ENCODE measurements at regions not wholly inside any gene's neighbourhood (a gene's known extent, or its start where the extent isn't known, plus 50 kb on each side); places are given as distances from the start of the nearest gene placed in this dataset.

DNA sequence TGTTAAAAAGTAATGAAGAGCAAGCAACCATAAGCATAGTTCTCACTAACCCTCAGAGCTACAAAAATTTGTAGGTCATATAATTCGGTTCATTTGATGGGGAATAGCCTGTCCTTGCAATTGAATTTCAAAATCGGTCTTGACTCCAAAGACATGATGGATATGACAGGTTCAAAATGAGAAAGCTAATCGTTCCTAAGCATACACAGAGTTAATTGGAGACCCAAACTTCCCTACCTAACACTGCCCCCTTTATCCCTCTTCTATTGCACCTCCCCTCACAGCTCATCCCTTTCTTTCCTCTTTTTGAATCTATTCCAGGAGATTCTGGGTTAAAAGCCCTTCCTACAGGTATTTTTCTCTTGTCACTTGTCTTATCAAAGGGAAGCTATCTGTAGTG lies 390.0 kb upstream of the PTBP2 start:
- no peak for DNase-seq

DNA sequence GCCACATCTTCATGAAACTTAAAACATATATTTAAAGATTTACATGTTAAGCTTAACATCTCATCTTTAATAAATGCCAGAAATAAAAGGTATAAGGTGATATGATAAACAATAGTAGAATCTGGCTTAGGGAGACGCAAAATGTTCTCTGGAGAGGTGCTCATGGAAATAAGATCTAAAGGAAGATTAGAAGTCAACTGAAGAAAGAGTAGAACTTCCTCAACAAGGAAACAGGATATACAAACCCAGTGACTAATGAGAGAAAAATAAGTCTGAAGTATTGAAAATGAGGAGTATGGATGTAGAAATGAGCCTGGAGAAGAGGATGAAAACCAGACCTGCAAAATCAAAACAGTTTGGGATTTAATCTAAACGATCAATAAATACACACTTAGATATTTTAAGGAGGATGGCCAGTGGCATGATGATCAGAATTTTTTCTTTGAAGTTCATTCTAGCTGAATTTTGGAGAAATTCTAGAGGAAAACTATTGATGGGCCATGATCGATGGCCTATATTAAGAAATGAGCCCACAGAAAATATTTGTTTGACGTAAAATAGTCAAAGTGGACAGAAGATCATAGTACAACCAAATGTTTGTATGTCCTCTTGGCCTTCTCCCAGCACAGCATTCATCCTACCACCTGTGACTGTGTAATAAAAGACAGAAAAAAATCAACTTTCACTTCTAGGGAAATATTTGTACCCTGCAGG lies 387.9 kb upstream of the PTBP2 start:
- no peak for DNase-seq

DNA sequence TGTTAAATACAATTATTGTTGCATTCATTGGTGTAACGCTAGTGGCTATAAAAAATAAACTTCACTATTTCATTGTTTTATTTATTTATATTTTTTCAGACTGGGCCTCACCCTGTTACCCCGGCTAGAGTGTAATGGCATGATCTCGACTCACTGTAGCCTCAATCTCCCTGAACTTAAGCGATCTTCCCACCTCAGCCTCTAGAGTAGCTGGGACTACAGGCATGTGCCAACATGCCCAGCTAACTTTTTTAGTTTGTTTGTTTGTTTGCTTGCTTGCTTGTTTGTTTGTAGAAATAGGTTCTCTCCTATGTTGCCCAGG lies 387.4 kb upstream of the PTBP2 start:
- DNase-seq, result no peak

DNA sequence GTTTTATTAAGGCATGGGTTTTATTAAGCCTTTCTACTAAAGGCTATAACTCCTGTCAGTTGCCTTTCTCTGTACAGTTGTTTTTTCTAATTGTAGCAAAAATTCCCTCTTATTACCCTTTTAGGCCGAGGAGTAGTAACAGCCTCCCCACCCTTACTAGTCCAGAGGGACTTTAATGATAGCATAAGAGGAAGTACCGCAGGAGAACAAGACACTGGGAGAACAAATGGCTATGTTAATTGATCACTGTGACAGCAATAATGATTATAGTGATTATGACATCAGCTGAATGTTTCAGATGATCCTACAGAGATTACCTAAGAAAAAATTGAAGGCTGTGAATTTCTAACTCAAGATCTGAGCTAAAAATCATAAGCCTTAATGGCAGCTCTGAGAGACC lies 383.0 kb upstream of the PTBP2 start:
- DNase-seq, result no peak

DNA sequence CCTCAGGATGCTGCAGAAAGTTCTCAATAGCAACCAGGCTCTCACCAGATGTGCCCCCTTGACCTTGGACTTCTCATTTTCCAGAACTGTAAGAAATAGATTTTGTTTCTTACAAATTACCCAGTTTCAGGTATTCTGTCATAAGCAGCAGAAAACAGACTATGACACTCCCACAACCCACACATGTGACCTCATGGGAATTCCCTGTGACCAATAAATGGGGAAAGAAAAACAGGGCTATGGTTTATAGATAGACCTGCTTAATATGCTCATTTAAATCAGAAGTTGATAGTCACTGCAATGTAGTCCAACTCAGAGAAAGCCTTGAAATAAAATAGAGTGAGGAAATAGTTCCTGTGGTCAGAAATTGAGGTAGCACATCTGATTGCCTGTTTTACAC lies 380.9 kb upstream of the PTBP2 start:
- DNase-seq, result no peak

DNA sequence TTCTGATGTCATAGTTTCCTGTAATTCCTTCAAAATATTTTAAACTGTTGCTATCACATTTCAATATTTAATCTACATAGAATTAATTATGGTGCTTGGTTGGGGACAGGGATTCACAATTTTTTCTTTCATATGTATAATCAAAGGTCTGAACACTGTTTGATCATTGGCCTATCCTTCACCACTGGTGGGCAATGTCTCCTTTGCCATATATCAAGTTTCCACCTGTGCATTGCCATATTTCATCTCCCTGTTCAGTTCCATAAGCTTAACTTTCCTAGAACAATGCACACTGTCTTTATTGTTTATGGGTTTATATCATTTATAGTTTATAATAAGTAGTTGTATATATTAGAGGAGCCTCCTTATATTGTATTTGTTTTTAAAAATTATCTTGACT lies 374.9 kb upstream of the PTBP2 start:
- DNase-seq, result no peak

DNA sequence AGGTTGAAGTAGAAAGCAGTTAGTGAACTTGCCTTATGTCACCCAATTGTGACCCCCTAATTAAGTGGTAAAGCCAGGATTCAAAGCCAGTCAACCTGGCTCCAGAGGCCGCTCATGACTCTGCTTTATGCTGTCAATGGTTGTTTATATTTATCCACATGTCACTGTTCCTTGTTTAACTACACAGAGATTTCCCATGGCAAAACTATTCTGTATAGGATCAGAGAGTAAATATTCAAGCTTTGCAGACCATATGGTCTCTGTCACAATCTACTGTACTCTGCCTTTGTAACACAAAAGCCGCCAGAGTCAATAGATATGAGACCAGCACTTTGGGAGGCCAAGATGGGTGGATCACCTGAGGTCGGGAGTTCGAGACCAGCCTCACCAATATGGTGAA lies 371.7 kb upstream of the PTBP2 start:
- DNase-seq, result no peak

DNA sequence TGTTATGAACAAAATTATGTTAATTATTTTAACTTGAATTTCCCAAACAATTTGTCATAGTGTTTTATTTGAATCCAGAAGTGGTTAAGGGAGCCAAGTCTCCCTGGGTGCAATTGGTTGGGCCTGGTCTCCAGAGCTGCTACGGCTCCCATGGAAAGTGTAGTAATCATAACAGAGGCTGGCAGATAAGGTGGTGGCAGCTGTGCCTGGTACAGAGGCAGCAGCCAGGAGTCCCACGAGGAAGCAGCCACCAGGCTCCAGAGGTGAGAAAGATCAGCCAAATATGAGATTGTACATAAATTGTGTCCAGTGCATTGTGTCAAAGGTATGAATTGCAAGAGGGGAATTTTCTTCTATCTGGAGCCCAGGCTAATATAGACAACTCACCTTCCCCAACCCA lies 368.9 kb upstream of the PTBP2 start:
- no peak for DNase-seq

DNA sequence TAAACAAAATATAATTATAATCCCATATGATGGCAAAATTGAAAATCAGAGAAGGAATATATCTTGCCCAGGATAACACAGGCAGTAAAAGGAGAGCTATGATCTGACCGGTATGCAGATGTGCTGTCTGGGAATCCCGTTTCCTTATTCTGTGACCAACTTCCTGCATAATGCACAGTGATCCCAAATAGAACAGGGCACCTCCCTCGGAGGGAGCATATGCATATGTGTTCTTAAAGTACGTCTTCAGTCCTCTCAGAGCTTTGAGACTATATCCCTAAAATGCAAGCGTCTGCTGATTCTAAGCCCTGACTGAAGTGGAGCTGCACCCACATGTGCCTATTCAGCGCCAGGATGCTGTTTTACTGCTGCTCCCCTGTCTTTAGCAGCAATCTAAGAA lies 366.1 kb upstream of the PTBP2 start:
- no peak for DNase-seq

DNA sequence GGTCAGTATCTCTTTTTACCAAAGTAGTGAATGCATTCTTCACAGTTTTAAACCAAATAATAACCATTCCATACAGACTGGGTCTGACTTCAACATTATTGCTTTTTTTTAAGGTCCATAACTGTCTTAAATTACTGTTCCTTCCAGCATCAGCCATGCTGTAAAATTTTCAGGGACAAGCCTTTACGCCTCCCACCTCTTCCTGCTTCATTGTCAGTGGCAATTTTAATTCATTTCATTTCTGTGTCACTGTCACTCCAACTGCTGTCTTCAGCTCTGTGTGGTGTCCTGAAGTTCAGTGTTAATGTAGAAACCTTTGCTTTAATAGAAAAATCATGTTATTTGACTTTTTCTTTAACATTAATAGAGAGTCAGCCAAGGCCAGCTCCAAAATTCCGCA lies 365.6 kb upstream of the PTBP2 start:
- DNase-seq, result no peak

DNA sequence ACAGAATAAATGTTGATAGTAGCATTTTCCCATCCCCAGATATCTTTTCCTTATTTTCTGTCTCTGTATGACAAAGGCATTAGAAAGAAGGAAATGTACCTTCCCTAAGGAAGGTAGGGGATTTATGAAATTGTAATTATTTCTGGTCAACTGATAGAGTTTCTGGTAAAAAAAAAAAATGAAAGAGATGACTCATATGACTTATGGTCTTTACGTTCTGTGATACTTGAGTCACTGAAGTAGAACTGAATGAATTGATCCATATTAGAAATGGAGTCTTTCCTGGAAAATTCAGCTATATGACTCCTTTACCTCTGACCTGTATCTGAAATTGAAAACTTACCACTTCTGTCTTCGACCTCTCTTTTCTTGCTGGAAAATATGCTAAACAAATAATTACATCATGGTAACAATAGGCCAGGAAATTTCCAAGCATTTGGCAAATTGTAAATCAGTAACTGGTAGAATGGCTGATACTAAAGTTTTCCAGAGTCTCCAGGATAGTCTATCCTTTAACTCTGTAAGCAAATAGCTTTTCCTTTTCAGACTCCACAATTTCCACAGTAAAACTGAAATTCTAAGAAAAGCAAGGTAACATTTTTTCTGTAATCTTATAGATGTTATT lies 364.3 kb upstream of the PTBP2 start:
- no peak for DNase-seq

DNA sequence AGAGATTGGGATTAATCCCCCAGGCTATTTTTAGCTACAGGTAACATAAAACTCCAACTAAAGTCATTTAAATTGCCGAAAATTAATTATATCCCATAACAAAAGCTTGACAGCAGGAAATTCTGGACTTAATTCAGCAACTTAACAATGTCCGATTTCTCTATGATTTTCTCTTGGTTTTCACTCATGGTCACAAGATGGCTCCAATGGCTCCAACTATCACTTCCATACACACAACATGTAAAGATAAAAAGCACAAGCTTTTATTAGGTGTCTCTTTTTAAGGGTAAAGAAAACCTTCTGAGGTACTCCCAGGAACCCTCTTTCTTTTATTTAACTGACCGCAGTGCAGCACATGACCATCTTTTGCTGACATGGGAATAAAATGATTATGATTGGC lies 363.5 kb upstream of the PTBP2 start:
- no peak for DNase-seq

DNA sequence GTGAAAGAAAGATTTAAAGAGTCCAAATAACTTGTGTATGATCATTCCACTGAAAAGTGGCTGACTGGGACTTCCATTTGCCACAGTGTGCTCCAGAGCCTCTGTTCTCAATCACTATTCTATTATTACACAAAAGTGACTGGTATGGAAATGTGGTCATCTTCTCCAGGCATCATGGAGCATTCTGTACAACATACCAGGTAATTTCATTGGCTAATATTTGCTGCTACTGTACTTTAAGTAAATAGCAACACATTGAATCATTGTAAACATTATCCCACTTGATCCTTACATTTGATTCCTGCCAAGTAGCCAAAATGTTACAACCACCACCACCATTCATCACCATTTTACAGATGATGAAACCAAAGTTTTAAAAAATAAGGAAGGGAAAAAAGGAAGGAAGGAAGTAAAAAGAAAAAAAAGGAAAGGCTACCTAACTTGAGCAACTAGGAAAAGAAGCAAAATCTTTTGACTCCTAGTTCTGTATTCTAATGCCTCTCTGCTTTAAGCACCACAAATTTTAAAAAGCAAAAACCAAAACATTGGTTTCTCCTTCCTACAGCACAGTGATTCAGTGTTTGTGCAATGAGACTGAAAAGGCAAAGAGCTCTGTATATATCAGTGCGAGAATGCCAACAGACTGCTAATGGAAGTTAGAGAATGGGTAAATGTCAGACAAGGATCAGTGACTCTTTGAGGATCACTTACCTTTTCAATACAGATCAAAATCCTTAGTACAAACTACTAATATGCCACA lies 361.4 kb upstream of the PTBP2 start:
- DNase-seq, result no peak

DNA sequence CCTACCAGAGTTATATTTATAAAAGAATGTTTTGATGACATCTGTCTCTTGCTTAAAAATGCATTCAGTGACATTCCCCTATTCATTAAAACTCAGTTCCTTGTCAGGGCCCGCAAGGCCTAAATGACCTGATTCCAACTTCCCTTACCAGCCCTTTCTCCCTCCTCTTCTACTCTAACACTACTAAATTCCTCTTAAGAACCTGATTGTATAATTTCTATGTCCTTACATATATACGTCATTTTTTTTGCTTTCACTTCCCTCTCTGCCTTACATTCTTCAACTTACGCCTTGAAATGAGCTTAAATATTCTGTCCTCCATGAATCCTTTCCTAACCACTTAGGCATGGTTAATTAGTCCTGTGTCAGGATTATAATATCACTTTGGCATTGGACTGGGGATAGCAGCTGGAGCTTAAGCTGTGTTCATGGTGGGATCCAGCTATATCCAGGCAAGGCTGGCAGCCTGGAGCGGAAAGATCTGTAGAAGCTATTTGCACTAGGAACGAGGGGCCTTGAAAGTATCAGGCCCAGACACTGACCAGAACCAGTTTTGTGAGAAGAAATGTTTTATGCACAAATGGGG lies 360.2 kb upstream of the PTBP2 start:
- DNase-seq, result no peak

DNA sequence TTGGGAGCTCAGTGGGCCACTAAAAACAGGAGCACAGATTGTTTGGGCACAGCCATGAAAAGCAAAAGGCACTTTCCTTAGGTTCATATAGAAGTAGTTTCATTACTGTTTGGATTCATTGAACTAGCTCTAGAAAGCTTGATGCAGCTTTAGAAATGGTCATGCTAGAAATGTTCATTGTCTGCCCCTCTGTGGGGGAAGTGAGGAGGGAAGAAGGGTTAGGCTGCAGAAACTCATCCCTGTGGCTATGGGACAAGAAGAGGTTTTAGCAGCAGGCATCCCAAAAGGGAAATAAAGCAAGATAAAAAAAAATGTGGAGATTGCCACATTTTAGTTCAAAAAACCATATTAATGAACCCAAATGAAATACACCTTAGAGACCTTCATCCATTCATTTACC lies 359.6 kb upstream of the PTBP2 start:
- no peak for DNase-seq

DNA sequence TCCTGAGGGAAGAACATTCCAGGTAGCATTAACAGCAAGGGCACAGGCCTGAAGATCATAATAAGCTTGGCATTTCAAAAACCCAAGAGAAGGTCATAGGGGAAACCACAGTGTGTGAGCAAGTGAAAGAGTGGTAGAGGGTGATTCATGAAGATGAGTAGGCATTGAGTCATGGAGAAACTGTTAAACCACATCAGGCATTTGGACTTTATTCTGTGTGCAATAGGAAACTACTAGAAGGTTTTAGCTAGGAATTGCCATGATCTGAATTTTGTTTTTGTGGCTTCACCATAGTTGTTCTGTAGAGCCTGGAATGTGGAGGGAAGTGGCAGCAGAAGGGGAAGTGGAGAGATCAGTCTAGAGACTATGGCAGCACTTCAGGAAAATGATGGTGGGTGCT lies 359.0 kb upstream of the PTBP2 start:
- peak; percentile 99 for DNase-seq

DNA sequence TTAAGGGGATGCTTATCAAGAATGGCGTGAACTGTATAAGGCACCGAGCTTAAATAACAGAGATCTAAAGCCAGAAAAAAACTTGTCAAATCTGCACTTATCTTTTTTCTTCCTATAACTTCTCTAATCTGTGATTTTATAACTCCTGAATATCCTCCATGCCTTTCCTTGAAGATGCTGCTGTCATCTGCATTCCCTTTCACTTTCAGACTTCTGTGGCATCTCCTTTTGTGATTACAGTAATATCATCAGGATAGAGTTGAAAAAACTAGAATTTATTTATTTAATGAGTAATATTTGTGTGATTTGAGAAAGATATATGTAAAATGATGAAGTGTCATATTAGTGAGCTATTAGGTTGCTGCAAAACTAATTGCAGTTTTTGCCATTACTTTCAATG lies 357.8 kb upstream of the PTBP2 start:
- DNase-seq, result peak; percentile 52

DNA sequence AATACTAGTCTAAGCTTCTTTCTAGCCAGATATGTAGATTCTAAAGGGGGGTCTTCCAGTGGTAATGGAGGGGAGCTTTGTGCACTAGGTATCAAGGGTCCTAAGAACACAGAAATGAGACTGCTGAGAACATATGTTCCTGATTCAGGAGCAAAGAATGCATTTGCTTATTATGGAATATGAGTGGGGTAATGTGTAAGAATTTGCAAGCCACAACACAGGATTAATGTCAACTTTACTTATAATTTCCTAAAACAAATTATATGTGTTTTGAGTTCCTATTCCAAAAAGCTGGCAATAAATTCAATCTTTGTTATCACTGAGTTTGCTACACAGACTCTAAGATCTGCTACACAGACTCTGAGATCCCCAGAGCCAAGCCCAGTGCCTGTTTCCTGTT lies 357.0 kb upstream of the PTBP2 start:
- DNase-seq, result peak; percentile 61

DNA sequence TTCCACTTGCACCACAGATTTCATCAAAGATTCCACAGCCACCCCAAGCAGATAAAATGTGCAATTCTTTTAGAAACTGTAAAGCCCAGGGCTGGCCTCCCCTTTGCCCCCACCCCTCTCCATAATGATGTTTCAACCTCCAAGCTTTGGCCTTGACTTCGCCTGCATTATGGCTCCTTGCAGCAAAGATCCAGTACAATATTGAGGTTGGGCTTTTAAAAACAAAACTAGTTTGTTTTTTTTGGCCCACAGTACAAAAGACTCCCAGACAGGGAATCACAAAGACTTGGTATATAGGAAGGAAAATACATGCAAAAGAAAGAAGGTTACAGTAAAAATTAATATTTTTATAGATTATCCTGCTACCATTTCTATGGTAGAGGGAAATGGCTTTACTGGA lies 356.5 kb upstream of the PTBP2 start:
- DNase-seq, result peak; percentile 54

DNA sequence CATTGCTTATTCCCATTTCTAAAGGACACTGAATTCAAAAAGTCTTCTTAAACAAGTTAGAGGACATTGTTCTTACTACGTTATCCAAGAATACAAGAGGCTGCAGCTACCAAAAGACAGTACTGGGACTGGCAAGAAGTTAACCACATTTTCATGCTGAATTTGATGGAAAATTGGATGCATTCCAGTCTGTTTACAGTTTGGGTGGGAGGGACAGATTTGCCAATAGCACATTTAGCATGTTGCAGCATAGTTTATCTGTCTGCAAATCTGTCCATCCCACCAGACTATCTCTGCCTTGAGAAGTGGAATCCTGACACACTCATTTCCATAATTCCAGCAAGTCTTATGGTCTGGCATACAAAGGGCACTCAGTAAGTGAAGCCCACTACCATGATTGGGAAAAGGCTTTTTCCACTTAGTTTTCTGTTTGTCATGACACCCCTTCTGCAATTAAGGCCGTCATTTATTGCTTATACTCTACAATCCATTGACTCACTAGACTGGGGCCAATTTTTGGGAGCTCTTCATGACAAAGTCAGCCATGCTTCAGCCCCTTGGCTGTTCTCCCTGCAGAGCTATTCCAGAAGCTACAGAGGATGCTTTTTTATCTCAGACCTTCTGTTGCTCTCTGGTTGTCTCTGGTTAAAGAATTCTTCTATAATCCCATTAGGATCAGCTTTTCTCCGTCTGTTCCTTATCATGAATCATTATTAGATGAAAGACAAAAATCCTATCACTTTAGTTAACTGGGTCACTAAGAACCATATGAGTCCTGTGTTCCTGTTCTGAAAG lies 355.8 kb upstream of the PTBP2 start:
- DNase-seq, result no peak

DNA sequence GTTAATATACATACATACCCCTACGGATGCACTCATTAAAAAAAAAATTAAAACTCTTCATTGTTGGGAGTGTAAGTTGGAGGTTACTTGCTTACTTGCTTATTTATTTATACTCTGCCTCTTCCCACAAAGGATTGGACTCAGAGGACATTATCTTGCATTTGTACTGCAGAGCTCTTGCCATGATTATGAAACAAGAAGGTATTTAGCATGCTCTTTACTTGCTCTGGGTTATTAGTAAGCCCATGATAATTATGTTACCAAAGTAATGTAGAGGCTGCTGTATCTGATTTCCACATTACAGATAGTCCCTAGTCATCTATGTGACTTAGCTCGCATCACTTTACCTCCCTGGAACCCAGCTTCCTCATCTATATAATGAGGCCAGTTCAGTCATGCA lies 355.1 kb upstream of the PTBP2 start:
- no peak for DNase-seq

DNA sequence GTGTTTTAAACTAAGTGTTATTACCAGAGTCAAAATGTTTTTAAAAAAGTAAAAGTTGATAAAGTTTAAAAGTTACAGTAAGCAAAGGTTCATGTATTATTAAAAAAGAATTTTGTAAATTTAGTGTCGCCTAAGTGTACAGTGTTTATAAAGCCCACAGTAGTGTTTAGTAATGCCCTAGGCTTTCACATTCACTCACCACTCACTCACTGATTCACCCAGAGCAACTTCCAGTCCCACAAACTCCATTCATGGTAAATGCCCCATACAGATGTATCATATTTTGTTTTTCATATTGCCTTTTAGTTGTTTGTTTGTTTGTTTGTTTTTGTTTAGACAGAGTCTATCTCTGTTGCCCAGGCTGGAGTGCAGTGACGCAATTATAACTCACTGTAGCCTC lies 353.8 kb upstream of the PTBP2 start:
- peak; percentile 37 for DNase-seq

DNA sequence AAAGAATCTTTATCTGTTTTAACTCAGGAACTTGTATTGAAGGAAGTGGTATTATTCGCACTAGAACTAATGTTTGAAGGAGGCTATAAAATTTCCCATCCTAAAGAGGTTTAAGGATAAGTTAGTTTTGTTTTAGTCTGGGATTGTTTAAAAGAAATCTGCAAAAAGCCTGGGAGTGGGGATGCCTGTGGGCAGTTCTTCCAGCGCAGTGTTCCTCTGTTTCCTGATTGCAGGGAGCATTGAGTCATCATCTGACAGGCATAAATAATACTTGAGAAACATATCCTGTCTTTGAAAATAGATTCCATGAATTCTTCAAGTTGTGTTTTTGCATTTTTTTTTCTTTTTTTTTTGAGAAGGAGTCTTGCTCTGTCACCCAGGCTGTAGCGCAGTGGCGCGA lies 350.8 kb upstream of the PTBP2 start:
- peak; percentile 95 for DNase-seq
